ENCODE measurements at regions not wholly inside any gene's neighbourhood (a gene's known extent, or its start where the extent isn't known, plus 50 kb on each side); places are given as distances from the start of the nearest gene placed in this dataset.

GRCh38 chr4:89619206-89619962 is 217.6 kb downstream of the SNCA start:
- no peaks in the 10 kb centered on the region for H3K4me1 ChIP-seq (ENCODE audit: control insufficient read depth in 2 of 2, insufficient read depth in 2 of 2, low read length in 2 of 2)
- H3K4me1 Mint-ChIP-seq, result no peaks in the 10 kb centered on the region
- H4K20me1 ChIP-seq (ENCODE audit: control insufficient read depth, insufficient read depth, low read length, poor library complexity, severe bottlenecking), result no peaks in the 10 kb centered on the region
- H3K27me3 Mint-ChIP-seq, result no peaks in the 10 kb centered on the region
- no peak overlapping the region for H3K9ac ChIP-seq (ENCODE audit: low read length)
- no peak overlapping the region for H2AFZ ChIP-seq (ENCODE audit: insufficient read depth, low read depth, low read length, poor library complexity, severe bottlenecking)
- H3K9me3 ChIP-seq (ENCODE audit: control extremely low read depth in 1 of 3, control insufficient read depth in 2 of 3, insufficient read depth in 1 of 3, low read length in 2 of 3), result no peaks in the 10 kb centered on the region
- DNase-seq (no peak), ATAC-seq (ENCODE audit: low read depth) (no peak)
- H3K27me3 ChIP-seq (replicated peaks in 1 of 4; ENCODE audit: control extremely low read depth in 1 of 4, control insufficient read depth in 3 of 4, insufficient read depth in 4 of 4, low read length in 3 of 4), result no peaks in the 10 kb centered on the region
- no peak overlapping the region for H3K4me2 ChIP-seq (replicated peaks; ENCODE audit: low read depth, low read length, poor library complexity, severe bottlenecking)
- TF ChIP-seq EZH2 (IDR thresholded peaks at IDR 0.05; ENCODE audit: borderline replicate concordance, insufficient read depth, low read depth, low read length, poor library complexity, severe bottlenecking) (no peak), CTCF (IDR thresholded peaks at IDR 0.05) (no peak)
- ChIA-PET POLR2A (no interaction called here), CTCF (no interaction called here)
- H3K79me2 ChIP-seq (ENCODE audit: control insufficient read depth, insufficient read depth, low read length), result no peaks in the 10 kb centered on the region
- no peaks in the 10 kb centered on the region for H3K36me3 ChIP-seq (replicated peaks in 1 of 2; ENCODE audit: control extremely low read depth in 1 of 2, control insufficient read depth in 1 of 2, extremely low read depth in 1 of 2, insufficient read depth in 2 of 2, low read length in 1 of 2)
- no peak overlapping the region for H3K27ac ChIP-seq (ENCODE audit: low read length in 2 of 2)
- intact Hi-C loops (cut with micrococcal nuclease), result no loop called here
- WGBS (ENCODE audit: insufficient coverage), result 0% methylated on average over 1 of the region's 1 CpG
- no peaks in the 10 kb centered on the region for H3K9me3 Mint-ChIP-seq (ENCODE audit: insufficient read depth)
- H3K27ac Mint-ChIP-seq, result no peak overlapping the region
- H3K4me3 Mint-ChIP-seq, result no peak overlapping the region
- no peak overlapping the region for H3K4me3 ChIP-seq (ENCODE audit: control extremely low read depth in 1 of 5, extremely low read depth in 1 of 5, insufficient read depth in 1 of 5, low read depth in 2 of 5, low read length in 4 of 5)

GRCh38 chr4:89618151-89618550 is 218.8 kb downstream of the SNCA start:
- H3K27ac Mint-ChIP-seq, result no peak overlapping the region
- no peak overlapping the region for H3K4me2 ChIP-seq (replicated peaks; ENCODE audit: low read depth, low read length, poor library complexity, severe bottlenecking)
- no peak overlapping the region for H2AFZ ChIP-seq (ENCODE audit: insufficient read depth, low read depth, low read length, poor library complexity, severe bottlenecking)
- H3K27ac ChIP-seq (ENCODE audit: low read length in 2 of 2), result no peak overlapping the region
- H3K4me3 Mint-ChIP-seq, result no peak overlapping the region
- POLR2A ChIA-PET, result no interaction called here
- H3K27me3 ChIP-seq (replicated peaks in 1 of 4; ENCODE audit: control extremely low read depth in 1 of 4, control insufficient read depth in 3 of 4, insufficient read depth in 4 of 4, low read length in 3 of 4), result no peaks in the 10 kb centered on the region
- no peak for DNase-seq
- no peaks in the 10 kb centered on the region for H3K36me3 ChIP-seq (replicated peaks in 1 of 2; ENCODE audit: control extremely low read depth in 1 of 2, control insufficient read depth in 1 of 2, extremely low read depth in 1 of 2, insufficient read depth in 2 of 2, low read length in 1 of 2)
- no peaks in the 10 kb centered on the region for H3K9me3 ChIP-seq (ENCODE audit: control extremely low read depth in 1 of 3, control insufficient read depth in 2 of 3, insufficient read depth in 1 of 3, low read length in 2 of 3)
- TF ChIP-seq CTCF (IDR thresholded peaks at IDR 0.05), result no peak
- no peak for TF ChIP-seq EZH2 (IDR thresholded peaks at IDR 0.05; ENCODE audit: borderline replicate concordance, insufficient read depth, low read depth, low read length, poor library complexity, severe bottlenecking)
- no peaks in the 10 kb centered on the region for H3K4me1 ChIP-seq (ENCODE audit: control insufficient read depth in 2 of 2, insufficient read depth in 2 of 2, low read length in 2 of 2)
- no peak for ATAC-seq (ENCODE audit: low read depth)
- H3K4me3 ChIP-seq (ENCODE audit: control extremely low read depth in 1 of 5, extremely low read depth in 1 of 5, insufficient read depth in 1 of 5, low read depth in 2 of 5, low read length in 4 of 5), result no peak overlapping the region
- no peaks in the 10 kb centered on the region for H3K79me2 ChIP-seq (ENCODE audit: control insufficient read depth, insufficient read depth, low read length)
- H4K20me1 ChIP-seq (ENCODE audit: control insufficient read depth, insufficient read depth, low read length, poor library complexity, severe bottlenecking), result no peaks in the 10 kb centered on the region
- H3K27me3 Mint-ChIP-seq, result no peaks in the 10 kb centered on the region
- no peak overlapping the region for H3K9ac ChIP-seq (ENCODE audit: low read length)
- WGBS (ENCODE audit: insufficient coverage), result no CpG with 5 or more reads among the region's 2 CpGs
- H3K9me3 Mint-ChIP-seq (ENCODE audit: insufficient read depth), result no peaks in the 10 kb centered on the region
- H3K4me1 Mint-ChIP-seq, result no peaks in the 10 kb centered on the region
- intact Hi-C loops (cut with micrococcal nuclease), result no loop called here
- CTCF ChIA-PET, result no interaction called here
